ENCODE measurements at regions not wholly inside any gene's neighbourhood (a gene's known extent, or its start where the extent isn't known, plus 50 kb on each side); places are given as distances from the start of the nearest gene placed in this dataset.

DNA sequence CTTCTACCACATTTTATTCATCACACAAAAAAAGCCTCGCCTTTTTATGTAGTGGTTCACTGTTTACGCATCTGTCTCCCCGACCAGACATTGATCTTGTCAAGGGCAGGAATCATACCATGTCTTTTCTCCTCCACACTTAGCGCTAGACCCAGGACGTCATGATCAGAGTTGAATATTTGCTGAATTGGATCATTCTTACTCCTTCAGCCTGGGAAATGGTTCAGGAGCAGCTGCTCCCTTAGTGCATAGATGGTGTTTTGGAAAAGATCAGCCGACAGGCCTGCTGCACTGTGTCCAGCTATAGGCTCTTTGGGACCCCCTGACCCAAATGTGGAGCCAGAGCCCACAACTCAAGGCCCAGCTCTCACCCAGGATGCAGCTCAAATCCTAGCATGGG is 249.1 kb upstream of the TMEM72 start:
- DNase-seq (ENCODE audit: low read depth) = no peak
- H3K4me3 ChIP-seq (ENCODE audit: low read depth, low read length) = no peak overlapping the region

DNA sequence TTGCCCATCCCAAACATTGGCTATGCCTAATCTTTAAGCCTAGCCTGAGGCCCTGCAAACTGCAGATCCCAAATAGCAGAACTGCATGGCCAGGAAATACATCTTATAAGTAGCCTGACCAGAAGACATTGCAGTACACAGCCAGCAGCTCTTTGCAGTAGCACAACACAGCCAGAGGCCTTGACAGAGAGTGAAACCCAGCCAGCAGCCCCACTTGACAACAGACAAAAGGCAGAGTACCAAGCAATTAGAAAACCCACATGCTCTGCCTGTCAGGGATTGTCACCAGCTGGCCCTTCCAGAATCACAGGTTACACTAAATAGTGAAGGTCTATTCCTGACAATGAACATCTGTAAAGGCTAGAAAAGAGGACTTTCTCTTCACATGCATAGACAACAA is 242.8 kb upstream of the TMEM72 start:
- H3K4me3 ChIP-seq (ENCODE audit: low read depth, low read length) = no peak overlapping the region
- no peak for DNase-seq (ENCODE audit: low read depth)

DNA sequence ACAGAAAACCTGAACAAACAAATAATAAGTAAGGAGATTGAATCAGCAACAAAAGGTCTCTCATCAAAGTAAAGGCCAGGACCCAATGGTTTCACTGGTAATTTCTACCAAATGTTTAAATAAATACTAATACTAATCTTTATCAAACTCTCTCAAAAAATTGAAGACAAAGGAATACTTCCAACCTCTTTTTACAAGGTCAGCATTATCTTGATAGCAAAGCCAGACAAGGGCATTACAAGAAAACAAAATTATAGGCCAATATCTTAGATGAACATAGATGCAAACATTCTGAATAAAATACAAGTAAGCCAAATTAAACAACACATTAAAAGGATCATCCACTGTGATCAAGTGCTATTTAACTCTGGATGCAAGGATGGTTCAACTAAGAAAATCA is 239.8 kb upstream of the TMEM72 start:
- H3K4me3 ChIP-seq (ENCODE audit: low read depth, low read length) = no peak overlapping the region

DNA sequence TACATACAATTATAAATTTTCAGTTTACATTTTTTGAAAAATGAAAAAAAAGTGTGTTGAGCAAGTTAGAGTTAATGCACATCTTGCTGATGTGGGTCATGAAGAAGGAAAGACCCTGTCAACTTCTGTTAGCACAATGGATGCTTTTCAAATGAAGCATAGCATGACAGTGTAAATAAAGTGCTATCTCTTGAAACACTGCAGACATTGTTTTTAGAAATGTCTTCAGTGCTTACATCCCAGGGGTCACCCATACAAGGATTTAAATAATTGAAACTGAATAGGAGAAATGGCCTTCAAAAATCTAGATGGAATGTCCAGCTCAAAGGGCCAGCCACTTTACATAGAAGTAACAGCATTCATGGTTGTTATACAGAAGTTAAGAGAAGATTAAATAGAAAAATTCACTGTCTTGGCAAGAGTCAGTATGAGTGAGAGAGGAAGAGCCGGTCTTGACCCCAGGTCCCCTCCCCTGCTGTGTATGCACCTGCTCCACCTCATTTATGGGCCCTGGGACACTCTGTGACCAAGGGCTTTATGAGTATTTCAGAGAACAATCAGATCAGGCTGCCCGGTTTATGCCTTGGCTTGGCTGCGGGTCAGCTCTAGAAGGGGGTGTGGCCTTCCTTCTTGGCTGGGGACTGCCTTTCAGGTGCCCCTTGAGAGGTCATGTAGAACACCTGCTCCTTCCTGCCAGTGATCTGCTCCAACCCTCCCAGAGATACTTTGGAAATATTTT is 237.7 kb upstream of the TMEM72 start:
- DNase-seq (ENCODE audit: low read depth) = no peak
- H3K4me3 ChIP-seq (ENCODE audit: low read depth, low read length) = no peak overlapping the region

More for the DNA sequence above, 239.8 kb upstream of the TMEM72 start:
- DNase-seq (ENCODE audit: low read depth) = no peak

DNA sequence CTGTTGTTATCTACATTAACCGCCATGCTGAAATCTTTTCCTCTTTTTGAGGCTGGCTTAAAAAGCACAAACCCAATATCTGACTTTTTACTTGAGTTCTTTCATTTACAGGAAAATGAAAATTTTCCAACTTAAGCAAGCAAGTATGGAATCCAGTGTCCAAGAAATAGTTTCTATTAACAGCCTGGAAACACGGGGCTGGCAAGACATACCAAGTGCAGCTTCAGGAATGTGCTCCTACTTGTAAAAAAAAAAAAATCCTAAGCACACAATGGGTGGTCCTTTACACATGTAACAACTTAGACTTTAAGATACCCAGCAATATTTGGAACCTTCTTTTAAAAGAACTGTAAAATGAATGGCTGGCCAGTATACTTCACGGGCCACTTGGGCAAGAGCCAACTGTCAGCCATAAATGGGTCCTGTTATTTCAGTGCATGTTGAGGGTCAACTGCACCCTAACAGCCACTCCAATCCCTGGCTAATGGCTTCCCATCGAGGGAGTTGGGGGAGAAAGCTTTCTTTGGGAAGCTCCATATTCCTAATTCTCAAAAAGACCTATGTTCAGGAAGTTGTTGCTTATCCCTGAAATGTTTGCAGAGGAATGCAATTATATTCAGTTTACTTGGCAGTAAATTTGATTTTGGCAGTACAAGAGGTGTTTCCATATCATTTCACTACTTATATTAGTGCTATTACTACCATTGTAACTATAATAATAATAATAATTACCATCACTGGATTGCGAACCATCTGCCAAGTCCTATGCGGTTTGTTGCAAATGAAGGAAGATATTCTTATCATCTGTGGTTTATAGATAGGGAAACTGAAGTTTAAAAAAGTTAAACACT is 236.4 kb upstream of the TMEM72 start:
- DNase-seq (ENCODE audit: low read depth) = no peak
- no peak overlapping the region for H3K4me3 ChIP-seq (ENCODE audit: low read depth, low read length)

DNA sequence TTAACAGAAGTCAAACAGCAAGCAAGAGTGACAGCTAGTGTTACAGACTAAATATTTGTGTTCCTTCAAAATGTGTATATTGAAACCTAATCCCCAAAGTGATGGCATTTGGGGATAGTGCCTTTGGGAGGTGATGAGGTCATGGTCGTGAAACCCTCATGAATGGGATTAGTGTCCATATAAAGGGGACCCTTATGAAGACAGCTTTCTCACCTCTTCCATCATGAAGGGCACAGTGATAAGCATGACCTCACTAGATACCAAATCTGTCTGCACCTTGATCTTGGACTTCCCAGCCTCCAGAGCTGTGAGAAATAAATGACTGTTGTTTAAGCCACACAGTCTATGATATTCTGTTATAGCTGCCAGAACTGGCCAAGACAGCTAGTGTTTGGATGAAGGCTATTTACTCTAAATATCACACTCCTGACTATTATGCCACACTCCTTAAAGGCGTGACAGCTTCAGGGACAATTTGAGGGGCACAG is 235.7 kb upstream of the TMEM72 start:
- DNase-seq (ENCODE audit: low read depth) = no peak
- H3K4me3 ChIP-seq (ENCODE audit: low read depth, low read length) = no peak overlapping the region

DNA sequence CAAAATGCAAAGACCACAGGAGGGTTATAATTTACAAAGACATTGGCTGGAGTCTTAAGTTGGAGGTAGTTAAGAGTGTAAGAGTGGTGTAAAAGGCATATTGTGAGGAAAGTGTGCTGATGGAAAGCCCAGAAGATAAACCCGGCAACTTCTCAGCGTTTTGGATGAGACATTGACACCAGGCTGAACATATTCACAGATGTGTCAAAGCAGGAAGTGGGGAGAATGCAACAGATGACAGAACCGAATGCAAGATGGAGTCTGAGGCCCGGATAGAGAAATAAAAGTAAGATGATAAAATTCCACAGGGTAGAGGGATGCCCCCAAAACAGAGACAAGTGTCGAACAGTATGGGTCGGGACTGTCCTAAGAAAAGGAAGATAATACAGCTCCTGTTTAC is 230.4 kb upstream of the TMEM72 start:
- no peak for DNase-seq (ENCODE audit: low read depth)
- no peak overlapping the region for H3K4me3 ChIP-seq (ENCODE audit: low read depth, low read length)

DNA sequence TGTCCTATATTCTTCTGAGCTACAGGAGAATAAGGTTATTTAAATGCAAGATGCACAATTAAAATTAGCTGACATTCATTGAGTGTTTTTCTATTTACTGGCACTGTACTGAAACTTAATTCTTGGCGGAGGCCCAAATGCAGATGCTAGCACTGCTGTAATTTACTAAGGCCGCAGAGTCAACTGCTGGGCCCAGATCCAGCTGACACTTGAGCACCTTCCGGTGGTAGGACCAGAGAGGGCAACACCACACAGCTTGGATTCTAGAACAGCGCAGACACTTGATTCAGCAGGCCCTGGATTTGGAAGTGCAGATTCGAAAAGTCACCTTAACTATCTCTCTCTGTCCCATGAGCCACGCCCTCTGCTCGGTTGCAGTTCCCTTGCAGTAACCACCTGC is 228.6 kb upstream of the TMEM72 start:
- no peak overlapping the region for H3K4me3 ChIP-seq (ENCODE audit: low read depth, low read length)
- DNase-seq (ENCODE audit: low read depth) = no peak

DNA sequence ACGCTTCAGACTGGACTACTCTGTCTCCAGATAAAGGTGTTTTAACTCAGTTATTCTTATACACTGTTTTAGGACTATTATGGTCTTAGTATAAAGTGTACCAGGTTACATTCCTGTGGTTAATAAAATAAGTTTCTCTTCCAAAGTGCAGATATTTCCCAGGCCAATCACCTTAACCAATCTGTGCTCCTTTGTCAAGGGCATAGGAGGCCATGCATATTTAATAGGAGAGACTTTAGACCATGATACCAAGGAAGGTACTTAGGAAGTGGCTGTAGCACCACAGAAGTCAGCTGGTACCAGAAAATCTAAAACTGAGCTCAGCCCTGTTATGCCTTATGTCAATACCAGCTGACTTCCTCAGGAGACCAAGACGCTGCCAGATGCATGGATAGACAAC is 226.5 kb upstream of the TMEM72 start:
- H3K4me3 ChIP-seq (ENCODE audit: low read depth, low read length) = no peak overlapping the region
- no peak for DNase-seq (ENCODE audit: low read depth)

DNA sequence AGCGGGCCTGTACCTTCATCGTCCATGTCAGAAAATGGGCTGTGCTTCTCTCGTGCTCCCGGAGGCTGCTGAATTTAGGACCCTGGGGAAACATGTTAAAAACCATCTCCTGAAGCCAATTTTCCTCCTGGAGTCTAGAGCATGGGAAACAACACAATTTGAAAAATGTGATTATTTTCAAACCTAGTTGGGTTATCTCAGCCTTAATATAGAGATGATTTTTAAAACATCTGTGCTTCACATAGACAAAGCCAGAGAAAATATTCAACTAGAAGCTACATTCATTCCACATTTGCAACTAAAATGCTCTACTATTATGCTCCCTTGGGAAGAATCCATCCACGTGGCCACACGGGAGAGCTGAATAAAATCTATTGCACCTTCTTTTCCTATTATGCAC is 225.9 kb upstream of the TMEM72 start:
- H3K4me3 ChIP-seq (ENCODE audit: low read depth, low read length) = no peak overlapping the region
- no peak for DNase-seq (ENCODE audit: low read depth)

DNA sequence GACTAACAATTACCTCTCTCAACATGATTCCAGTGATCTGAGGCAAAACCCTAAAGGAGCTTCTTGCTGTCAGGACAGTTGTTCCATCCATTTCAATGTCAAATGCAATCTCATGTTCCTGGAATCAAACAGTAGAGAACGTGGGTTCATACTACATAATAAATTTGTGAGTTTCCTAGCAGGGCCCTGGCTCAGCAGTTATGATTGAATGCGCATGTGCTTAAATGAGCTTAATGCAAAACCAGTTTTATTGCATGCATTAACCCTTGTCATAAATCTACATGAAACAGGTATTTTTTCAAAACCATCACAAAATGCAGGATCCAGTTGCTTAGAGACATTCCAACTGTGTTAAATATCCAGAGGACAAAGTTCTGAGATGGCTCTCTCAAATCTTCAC is 225.4 kb upstream of the TMEM72 start:
- DNase-seq (ENCODE audit: low read depth) = no peak
- H3K4me3 ChIP-seq (ENCODE audit: low read depth, low read length) = no peak overlapping the region

DNA sequence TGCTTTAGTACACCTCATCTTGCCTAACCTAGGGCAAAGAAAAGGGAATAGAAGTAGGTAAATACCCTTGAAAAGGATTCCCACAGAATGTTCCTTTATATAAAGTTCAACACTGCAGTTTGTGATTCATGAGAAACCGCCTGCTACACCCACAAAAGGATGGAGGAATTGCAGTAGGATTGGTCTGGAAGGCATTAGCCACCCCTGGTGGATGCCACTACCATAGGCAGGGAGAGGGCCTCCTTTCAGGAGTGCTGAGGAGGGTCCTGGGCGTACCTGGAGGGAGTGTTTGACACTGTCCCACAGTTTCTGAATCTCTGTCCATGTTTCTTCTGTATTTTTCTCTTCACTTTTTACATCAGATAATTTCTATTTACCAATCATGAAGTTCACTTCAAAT is 221.8 kb upstream of the TMEM72 start:
- no peak overlapping the region for H3K4me3 ChIP-seq (ENCODE audit: low read depth, low read length)
- no peak for DNase-seq (ENCODE audit: low read depth)

DNA sequence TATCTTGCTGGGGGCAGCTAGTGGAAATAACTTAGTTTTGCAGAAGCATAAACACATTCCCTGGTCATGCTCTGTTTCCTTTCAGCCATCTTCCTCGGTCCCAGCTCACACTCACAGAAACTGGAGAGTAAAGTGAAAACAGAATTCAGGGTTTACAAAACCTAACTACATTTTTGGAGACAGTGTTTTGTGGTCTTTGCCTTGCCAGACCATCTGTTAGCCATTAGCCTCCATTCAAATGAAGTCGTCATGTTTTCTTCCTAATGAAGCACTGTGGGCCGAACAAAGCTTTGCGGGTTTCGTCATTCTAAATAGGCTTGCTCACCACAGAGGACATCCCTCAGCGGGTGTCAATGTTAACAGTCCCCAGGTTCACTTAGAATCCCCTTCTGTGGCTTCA is 214.6 kb upstream of the TMEM72 start:
- H3K4me3 ChIP-seq (ENCODE audit: low read depth, low read length) = no peak overlapping the region
- DNase-seq (ENCODE audit: low read depth) = peak; percentile 56

DNA sequence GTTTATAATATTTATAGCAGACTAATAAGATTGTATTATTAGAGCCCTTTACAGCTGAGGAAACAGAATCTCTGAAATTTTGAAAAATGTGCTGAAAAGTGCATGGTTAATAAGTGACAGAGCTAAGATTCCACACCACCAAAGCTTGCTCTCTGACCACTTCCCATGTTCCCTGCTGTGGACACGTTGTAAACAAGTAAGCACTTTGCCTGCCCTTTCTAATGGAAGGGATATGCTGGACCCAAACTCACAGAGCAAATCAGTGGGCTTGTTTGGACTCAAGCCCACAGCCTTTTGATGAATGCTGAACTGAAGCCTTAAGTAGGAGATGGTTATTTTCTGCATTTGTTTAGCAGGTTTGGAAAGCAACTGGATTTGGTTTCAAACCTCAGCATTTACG is 214.0 kb upstream of the TMEM72 start:
- no peak overlapping the region for H3K4me3 ChIP-seq (ENCODE audit: low read depth, low read length)
- DNase-seq (ENCODE audit: low read depth) = no peak

DNA sequence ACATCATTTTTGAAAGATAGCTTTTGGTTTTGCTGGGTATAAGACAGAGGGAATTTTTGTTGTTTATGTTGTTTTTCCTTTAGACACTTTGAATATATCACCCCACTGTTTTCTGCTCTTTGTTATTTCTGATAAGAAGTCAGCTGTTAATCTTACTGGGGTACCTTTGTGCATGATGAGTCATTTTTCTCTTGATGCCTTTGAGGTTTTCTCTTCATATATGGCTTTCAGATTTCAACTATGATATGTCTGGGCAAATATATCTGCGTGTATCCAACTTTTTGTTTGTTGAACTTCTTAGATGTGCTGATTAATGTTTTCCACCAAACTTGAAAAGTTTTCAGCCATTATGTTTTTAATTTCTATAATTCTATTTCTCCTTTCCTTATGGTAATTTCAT is 208.6 kb upstream of the TMEM72 start:
- DNase-seq (ENCODE audit: low read depth) = no peak
- H3K4me3 ChIP-seq (ENCODE audit: low read depth, low read length) = no peak overlapping the region

DNA sequence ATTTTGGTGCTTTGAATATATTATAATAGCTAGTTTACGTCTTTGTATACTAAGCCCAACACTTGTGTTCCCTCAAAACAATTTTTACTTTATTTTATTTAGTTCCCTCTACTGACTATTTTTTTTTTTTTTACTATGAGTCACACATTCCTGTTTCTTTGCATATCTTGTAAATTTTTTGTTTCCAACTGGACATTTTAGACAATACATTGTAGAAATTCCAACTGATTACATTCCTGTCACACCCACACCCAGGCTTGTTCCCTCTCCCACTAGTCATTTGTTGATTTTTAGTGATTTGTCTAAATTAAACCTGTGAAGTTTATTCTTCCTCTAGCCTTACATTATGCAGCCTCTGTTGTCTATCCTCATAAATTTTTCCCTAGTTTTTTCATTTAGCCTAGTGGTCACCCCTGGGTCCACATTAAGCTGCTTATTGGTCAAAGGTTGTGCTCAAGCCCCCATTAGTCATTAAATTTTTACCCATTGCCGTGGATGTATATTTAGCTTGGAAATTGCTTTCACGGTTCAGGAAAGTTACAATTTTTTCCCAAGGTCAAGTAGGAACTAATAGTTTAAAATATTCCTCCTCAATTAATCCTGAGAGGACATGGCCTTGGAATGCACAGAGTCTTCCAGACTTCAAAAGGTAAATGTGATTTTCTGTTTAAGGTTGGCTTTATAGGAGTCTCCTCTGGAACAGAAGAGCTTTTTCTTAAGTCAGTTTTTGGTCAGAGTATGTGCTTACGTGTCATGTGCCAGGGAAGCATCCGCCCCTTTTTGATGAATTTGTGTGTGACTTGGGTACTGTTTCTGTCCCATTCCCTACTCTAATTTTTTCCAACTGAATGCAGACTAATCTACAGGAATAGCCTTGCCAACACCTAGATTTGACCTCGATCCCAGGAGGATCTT is 207.6 kb upstream of the TMEM72 start:
- DNase-seq (ENCODE audit: low read depth) = no peak
- H3K4me3 ChIP-seq (ENCODE audit: low read depth, low read length) = no peak overlapping the region

DNA sequence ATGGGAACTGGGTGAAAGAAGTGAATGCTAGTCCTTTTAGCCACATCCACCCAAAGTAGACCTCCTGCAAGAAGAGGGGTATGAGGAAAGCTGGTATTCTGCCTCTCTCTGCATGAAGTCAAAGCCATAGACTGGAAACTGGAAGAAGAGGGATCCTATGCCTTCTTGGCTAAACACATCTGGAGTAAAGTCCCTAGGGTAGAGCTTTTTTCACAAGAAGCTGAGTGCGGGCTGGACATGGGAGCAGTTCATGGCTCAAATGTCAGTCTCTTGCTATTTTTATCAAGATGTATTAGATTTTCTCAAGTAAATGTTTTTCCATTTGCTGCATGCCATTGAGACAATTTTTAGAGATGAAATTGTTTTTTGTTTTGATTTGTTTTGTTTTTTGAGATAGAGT is 206.5 kb upstream of the TMEM72 start:
- no peak overlapping the region for H3K4me3 ChIP-seq (ENCODE audit: low read depth, low read length)
- no peak for DNase-seq (ENCODE audit: low read depth)

DNA sequence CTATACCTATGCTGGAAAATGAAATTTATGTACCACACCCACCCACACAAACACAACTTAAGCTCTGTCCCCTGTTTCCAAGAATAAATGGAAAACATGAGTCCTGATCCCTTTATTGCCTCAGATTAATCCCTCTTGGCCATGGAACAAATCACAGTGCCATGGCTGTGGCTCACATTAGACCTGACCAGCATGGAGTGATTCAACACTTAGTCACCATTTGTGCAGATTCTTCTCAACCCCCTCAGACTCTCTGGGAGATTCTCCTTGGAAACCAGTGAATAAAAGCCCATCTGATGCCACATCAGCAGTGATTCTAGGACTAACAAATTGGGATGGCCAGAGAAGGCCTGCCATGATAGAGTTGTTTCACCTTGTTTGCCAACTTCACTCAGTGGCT is 204.4 kb upstream of the TMEM72 start:
- DNase-seq (ENCODE audit: low read depth) = peak; percentile 90
- no peak overlapping the region for H3K4me3 ChIP-seq (ENCODE audit: low read depth, low read length)

DNA sequence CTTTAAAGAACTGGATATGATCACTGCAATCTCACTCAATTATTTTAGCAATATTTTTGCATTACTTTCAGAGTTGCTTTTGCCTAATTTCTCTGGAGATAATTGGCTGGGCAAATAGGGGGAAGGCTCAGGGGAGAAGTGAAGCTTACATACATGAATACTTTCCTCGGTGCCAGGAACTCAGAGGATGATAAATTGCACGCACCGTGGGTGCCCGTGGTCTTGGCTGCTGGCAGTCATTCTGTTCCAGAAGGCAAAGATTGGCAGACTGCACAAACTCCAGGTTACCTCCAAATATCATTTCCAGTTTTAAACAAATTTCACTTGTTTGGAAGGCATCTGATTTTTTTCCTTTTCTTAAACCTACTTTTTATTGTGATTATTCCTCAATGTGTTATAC is 197.8 kb upstream of the TMEM72 start:
- DNase-seq (ENCODE audit: low read depth) = no peak
- H3K4me3 ChIP-seq (ENCODE audit: low read depth, low read length) = no peak overlapping the region

DNA sequence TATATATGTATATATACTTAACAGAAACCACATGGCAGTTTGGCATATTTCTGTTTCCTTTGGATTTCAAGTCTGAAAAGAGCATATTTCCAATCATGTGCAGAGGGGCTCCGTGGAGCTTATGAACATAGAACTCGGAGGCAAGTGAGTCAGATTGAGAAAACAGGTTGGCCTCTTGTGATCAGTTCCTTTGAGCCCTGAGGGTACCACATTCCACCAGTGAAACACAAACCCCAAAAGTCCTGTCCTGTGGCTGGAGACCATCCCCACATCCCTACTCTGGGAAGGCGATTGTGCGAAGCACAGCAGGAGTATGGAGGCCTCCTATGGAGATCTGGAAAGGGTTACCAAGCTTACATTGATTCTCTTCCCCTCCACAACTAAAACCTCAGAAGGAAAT is 196.7 kb upstream of the TMEM72 start:
- no peak overlapping the region for H3K4me3 ChIP-seq (ENCODE audit: low read depth, low read length)
- no peak for DNase-seq (ENCODE audit: low read depth)

All from skeletal muscle cell (primary cell).